ENCODE measurements at regions not wholly inside any gene's neighbourhood (a gene's known extent, or its start where the extent isn't known, plus 50 kb on each side); places are given as distances from the start of the nearest gene placed in this dataset.

DNA sequence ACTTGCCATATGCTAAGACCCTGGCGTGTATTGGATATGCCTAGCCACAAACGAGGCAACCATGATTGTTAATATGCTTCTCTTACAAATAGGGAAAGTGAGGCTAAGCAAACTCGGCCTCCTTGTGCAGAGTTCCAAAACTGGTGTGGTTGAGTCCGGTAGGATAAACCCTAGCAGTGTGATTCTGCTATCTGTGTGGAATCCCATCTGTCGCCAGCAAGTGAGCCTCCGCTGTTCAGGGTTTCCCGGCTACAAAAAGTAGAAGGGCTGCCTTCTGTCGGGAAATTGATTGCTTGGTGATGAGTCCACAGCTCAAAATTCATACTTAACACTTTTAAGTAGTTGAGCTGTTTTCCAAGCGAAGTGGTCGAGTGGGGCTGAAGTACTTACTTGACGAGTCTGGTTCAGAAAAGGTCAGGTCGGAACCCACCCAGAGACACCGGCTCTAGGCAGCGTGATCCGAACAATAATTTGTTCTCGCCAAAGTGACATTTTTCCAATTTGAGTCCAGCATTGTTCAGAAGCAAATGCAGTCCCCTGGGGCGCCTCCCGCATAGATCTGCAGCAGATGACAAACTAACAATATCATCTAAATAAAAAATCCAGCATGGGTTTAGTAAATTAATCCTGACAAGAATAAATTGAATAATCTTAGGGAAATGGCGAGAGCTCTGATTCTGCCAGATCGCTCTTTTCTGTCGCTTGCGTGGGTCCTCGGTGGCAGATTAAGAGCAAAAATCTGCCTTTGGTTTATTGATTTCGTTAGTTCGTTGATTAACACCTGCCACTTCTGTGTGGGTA lies 686.7 kb upstream of the RBFOX1 start:
- TF ChIP-seq SIN3A (IDR thresholded peaks at IDR 0.05; ENCODE audit: borderline replicate concordance, insufficient read depth, low read length) = no peak
- TF ChIP-seq, protein P1, sequence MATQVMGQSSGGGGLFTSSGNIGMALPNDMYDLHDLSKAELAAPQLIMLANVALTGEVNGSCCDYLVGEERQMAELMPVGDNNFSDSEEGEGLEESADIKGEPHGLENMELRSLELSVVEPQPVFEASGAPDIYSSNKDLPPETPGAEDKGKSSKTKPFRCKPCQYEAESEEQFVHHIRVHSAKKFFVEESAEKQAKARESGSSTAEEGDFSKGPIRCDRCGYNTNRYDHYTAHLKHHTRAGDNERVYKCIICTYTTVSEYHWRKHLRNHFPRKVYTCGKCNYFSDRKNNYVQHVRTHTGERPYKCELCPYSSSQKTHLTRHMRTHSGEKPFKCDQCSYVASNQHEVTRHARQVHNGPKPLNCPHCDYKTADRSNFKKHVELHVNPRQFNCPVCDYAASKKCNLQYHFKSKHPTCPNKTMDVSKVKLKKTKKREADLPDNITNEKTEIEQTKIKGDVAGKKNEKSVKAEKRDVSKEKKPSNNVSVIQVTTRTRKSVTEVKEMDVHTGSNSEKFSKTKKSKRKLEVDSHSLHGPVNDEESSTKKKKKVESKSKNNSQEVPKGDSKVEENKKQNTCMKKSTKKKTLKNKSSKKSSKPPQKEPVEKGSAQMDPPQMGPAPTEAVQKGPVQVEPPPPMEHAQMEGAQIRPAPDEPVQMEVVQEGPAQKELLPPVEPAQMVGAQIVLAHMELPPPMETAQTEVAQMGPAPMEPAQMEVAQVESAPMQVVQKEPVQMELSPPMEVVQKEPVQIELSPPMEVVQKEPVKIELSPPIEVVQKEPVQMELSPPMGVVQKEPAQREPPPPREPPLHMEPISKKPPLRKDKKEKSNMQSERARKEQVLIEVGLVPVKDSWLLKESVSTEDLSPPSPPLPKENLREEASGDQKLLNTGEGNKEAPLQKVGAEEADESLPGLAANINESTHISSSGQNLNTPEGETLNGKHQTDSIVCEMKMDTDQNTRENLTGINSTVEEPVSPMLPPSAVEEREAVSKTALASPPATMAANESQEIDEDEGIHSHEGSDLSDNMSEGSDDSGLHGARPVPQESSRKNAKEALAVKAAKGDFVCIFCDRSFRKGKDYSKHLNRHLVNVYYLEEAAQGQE (IDR thresholded peaks at IDR 0.05; ENCODE audit: insufficient read depth in 1 of 2, low read depth in 2 of 2, low read length in 2 of 2) = no peak
- no peak for TF ChIP-seq POLR2AphosphoS5 (IDR thresholded peaks at IDR 0.05; ENCODE audit: low read depth, low read length)
